CD4-positive, alpha-beta T cell (primary cell): ENCODE measurements at regions not wholly inside any gene's neighbourhood (a gene's known extent, or its start where the extent isn't known, plus 50 kb on each side); places are given as distances from the start of the nearest gene placed in this dataset.
"Not testable (repeated sequence)": the region's sequence is repeated elsewhere in the genome, so short reads cannot be mapped to it uniquely, and the experiment has no call there.

Source experiments
- ATAC-seq: fragments of 200-7000 bp; cut with Tn5 transposase; one replicate; pipeline ENCODE4 v1.10.0; 2022; ENCODE audit warnings: mild to moderate bottlenecking; ENCODE audit not compliant: poor library complexity
- CTCF ChIA-PET: fragments of 350-600 bp; sonication (Branson Sonifier 250); formaldehyde crosslinking; loops from one replicate; lab custom pipeline; 2021; ENCODE audit warnings: antibody characterized with exemption, inconsistent platforms; lab: Charles Lee
- POLR2A ChIA-PET: fragments of 350-600 bp; sonication (Branson Sonifier 250); formaldehyde crosslinking; loops from one replicate; lab custom pipeline; 2021; ENCODE audit warnings: antibody characterized with exemption, inconsistent platforms; lab: Charles Lee
- DNase-seq, 14 experiments: peaks; one replicate each; pipeline ENCODE4 v3.0.0-alpha.2; 2013 to 2020; ENCODE audit warnings: mixed read lengths in 2 of 14
- H3K27ac ChIP-seq, 2 donors: one replicate each; pipeline versions ENCODE4 v1.5.1 to v1.7.0; 2013; ENCODE audit warnings: low read length in 2 of 2, low read depth in 1 of 2, mild to moderate bottlenecking in 1 of 2
- H3K27me3 ChIP-seq, 2 experiments: 1 replicate in 1 of 2; 2 replicates in 1 of 2; pipeline versions ENCODE4 v1.6.1 to v1.7.0; 2013; ENCODE audit warnings: low read length in 2 of 2, control low read depth in 1 of 2, mild to moderate bottlenecking in 1 of 2, moderate library complexity in 1 of 2; ENCODE audit not compliant: insufficient read depth in 2 of 2, control insufficient read depth in 1 of 2
- H3K36me3 ChIP-seq: one replicate; pipeline ENCODE4 v1.6.1; 2013; ENCODE audit warnings: low read length, control low read depth; ENCODE audit not compliant: insufficient read depth
- H3K4me1 ChIP-seq: one replicate; pipeline ENCODE4 v1.6.1; 2013; ENCODE audit warnings: low read length, control low read depth; ENCODE audit not compliant: insufficient read depth
- H3K4me3 ChIP-seq: one replicate; pipeline ENCODE4 v1.5.1; 2013; ENCODE audit warnings: mild to moderate bottlenecking, low read length, moderate library complexity
- H3K9me3 ChIP-seq, 2 experiments: 1 replicate in 1 of 2; 2 replicates in 1 of 2; pipeline versions ENCODE4 v1.6.1 to v1.7.0; 2013; ENCODE audit warnings: low read length in 2 of 2, mild to moderate bottlenecking in 2 of 2, control low read depth in 1 of 2, moderate library complexity in 1 of 2; ENCODE audit not compliant: control insufficient read depth in 1 of 2, insufficient read depth in 1 of 2
- H3K27ac Mint-ChIP-seq: one replicate; pipeline ENCODE4 v1.8.0; 2020; ENCODE audit warnings: mixed read lengths
- H3K27me3 Mint-ChIP-seq: one replicate; pipeline ENCODE4 v1.8.0; 2021; ENCODE audit warnings: mixed read lengths
- H3K36me3 Mint-ChIP-seq: one replicate; pipeline ENCODE4 v1.8.0; 2021; ENCODE audit warnings: low read depth, mixed read lengths
- H3K4me1 Mint-ChIP-seq: one replicate; pipeline ENCODE4 v1.8.0; 2021; ENCODE audit warnings: low read depth, mixed read lengths
- H3K4me3 Mint-ChIP-seq: one replicate; pipeline ENCODE4 v1.8.0; 2020; ENCODE audit warnings: mild to moderate bottlenecking, mixed read lengths
- H3K9me3 Mint-ChIP-seq: one replicate; pipeline ENCODE4 v1.8.0; 2020; ENCODE audit warnings: mixed read lengths
- CTCF ChIP-seq: fragments of 200-600 bp; IDR thresholded peaks from one replicate; pipeline ENCODE4 v1.8.0; 2022; ENCODE audit warnings: antibody characterized with exemption, mild to moderate bottlenecking
- intact Hi-C, 2 experiments: fragments of 100-400 bp; cut with DNase I in 1 of 2; cut with micrococcal nuclease in 1 of 2; formaldehyde crosslinking; loops; one replicate each; pipeline versions ENCODE4 v1.15.1 to v1.9.0; 2023 to 2025; cut with DNase I, micrococcal nuclease

GRCh38 chr6:27800731-27801373, 111.3 kb downstream of the OR2B2 start:
- no peak for TF ChIP-seq CTCF
- no peak overlapping the region for H3K27ac Mint-ChIP-seq
- no peak for ATAC-seq

GRCh38 chr6:27797960-27798359, 114.2 kb downstream of the OR2B2 start:
- Histone ChIP-seq H3K4me3 (no peak overlapping the region), H3K36me3 (no peaks in the 10 kb centered on the region), H3K27me3 (no peaks in the 10 kb centered on the region), H3K27ac (no peak overlapping the region), H3K4me1 (peaks cover 2% of the 10 kb centered on the region), H3K9me3 (no peaks in the 10 kb centered on the region)
- H3K27ac Mint-ChIP-seq: no peak overlapping the region
- ChIA-PET POLR2A (interaction anchor here (0.6 to 4.5 kb wide), 5 partner anchors 10 to 96 kb away, joined by 4 to 41 read pairs (median 4); a partner anchor contains a TSS), CTCF (interaction anchor here (4.9 kb wide), 1 partner anchor 26 kb away, joined by 31 read pairs; no protein-coding TSS in a partner anchor)
- no peak for ATAC-seq
- no peak for DNase-seq
- no peaks in the 10 kb centered on the region for H3K9me3 Mint-ChIP-seq
- TF ChIP-seq CTCF: no peak
- H3K36me3 Mint-ChIP-seq: peaks cover 4% of the 10 kb centered on the region
- intact Hi-C loops: loop anchor here (2.0 kb wide), 2 partner anchors 285 to 485 kb away; partner anchors contain the start of gene POM121L2 (in 1 of the 2)
- H3K4me1 Mint-ChIP-seq: peaks cover 12% of the 10 kb centered on the region
- peaks cover 5% of the 10 kb centered on the region for H3K27me3 Mint-ChIP-seq
- no peak overlapping the region for H3K4me3 Mint-ChIP-seq

More at GRCh38 chr6:27800731-27801373, 111.3 kb downstream of the OR2B2 start:
- ChIA-PET POLR2A (interaction anchor here (1.1 kb wide), 1 partner anchor 93 kb away, joined by 3 read pairs; no protein-coding TSS in a partner anchor), CTCF (no interaction called here)
- no peaks in the 10 kb centered on the region for H3K27me3 ChIP-seq
- no peak overlapping the region for H3K4me3 ChIP-seq
- Mint-ChIP-seq H3K9me3 (no peaks in the 10 kb centered on the region), H3K27me3 (peaks cover 6% of the 10 kb centered on the region), H3K36me3 (peaks cover under 1% of the 10 kb centered on the region), H3K4me3 (no peak overlapping the region), H3K4me1 (peaks cover 3% of the 10 kb centered on the region)
- no peaks in the 10 kb centered on the region for H3K9me3 ChIP-seq
- no peaks in the 10 kb centered on the region for H3K4me1 ChIP-seq
- intact Hi-C loops: loop anchor here in 1 of 2 experiments (10.0 kb wide), 1 partner anchor 46 kb away; no protein-coding TSS in a partner anchor
- H3K27ac ChIP-seq: no peak overlapping the region
- DNase-seq: no peak
- H3K36me3 ChIP-seq: no peaks in the 10 kb centered on the region

- not testable (repeated sequence) for H3K27me3 ChIP-seq, H3K27ac ChIP-seq, H3K9me3 Mint-ChIP-seq, H3K36me3 ChIP-seq, ATAC-seq, H3K27ac Mint-ChIP-seq, DNase-seq, H3K4me3 Mint-ChIP-seq, H3K9me3 ChIP-seq, H3K36me3 Mint-ChIP-seq, H3K4me3 ChIP-seq, H3K27me3 Mint-ChIP-seq
- ChIA-PET POLR2A (interaction anchor here (0.9 to 4.5 kb wide), 8 partner anchors 41 to 670 kb away, joined by 3 to 41 read pairs (median 6); a partner anchor contains a TSS), CTCF (interaction anchor here (0.6 to 4.9 kb wide), 18 partner anchors 11 to 1117 kb away, joined by 3 to 33 read pairs (median 5); a partner anchor contains a TSS)
- H3K4me1 Mint-ChIP-seq: peaks cover 23% of the 10 kb centered on the region
- intact Hi-C loops: loop anchor here in 1 of 2 experiments (1.0 to 2.0 kb wide), 2 partner anchors 278 to 484 kb away; partner anchors contain the start of gene POM121L2
- H3K4me1 ChIP-seq: peaks cover 12% of the 10 kb centered on the region
These were observed 115.3 kb downstream of the OR2B2 start for GRCh38 chr6:27796736-27797481.
